ENCODE measurements at regions not wholly inside any gene's neighbourhood (a gene's known extent, or its start where the extent isn't known, plus 50 kb on each side); places are given as distances from the start of the nearest gene placed in this dataset.

DNA sequence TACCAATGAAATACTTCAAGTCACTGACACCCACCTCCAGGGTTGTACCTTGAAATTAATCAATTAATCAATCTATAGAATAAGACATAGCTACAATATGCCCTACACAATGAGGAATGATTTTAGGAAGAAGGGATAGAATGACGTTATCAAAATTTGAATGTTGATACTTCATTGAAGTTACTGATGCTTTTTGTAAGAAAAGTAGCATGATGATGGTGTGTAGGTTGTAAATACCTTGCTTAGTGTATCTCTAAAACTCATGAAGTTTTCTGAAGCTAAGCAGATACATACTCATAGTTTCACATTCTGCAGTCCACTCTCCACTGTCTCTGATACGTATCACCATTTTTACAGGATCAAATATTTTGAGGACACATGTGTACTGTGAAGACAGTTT is 670.4 kb upstream of the GOT2 start:
- TF ChIP-seq EZH2 (IDR thresholded peaks at IDR 0.05; ENCODE audit: low read depth, unreplicated experiment) (no peak), ZNF114 (CRISPR knock-in tag; IDR thresholded peaks at IDR 0.05) (no peak), CREB1 (CRISPR knock-in tag; IDR thresholded peaks at IDR 0.05; ENCODE audit: low read depth) (no peak), JUNB (IDR thresholded peaks at IDR 0.05; ENCODE audit: unreplicated experiment) (no peak), POLR2AphosphoS5 (IDR thresholded peaks at IDR 0.05; ENCODE audit: low read depth) (no peak), EZH2phosphoT487 (IDR thresholded peaks at IDR 0.05; ENCODE audit: unreplicated experiment) (no peak), ZNF331 (CRISPR knock-in tag; IDR thresholded peaks at IDR 0.05; ENCODE audit: low read depth) (no peak), STAT1 (IDR thresholded peaks at IDR 0.05; ENCODE audit: unreplicated experiment) (no peak)
- TF ChIP-seq, protein P1, sequence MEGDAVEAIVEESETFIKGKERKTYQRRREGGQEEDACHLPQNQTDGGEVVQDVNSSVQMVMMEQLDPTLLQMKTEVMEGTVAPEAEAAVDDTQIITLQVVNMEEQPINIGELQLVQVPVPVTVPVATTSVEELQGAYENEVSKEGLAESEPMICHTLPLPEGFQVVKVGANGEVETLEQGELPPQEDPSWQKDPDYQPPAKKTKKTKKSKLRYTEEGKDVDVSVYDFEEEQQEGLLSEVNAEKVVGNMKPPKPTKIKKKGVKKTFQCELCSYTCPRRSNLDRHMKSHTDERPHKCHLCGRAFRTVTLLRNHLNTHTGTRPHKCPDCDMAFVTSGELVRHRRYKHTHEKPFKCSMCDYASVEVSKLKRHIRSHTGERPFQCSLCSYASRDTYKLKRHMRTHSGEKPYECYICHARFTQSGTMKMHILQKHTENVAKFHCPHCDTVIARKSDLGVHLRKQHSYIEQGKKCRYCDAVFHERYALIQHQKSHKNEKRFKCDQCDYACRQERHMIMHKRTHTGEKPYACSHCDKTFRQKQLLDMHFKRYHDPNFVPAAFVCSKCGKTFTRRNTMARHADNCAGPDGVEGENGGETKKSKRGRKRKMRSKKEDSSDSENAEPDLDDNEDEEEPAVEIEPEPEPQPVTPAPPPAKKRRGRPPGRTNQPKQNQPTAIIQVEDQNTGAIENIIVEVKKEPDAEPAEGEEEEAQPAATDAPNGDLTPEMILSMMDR (conservative IDR thresholded peaks at IDR 0.05; ENCODE audit: low read depth in 2 of 2) = no peak
- TF ChIP-seq, protein P2, sequence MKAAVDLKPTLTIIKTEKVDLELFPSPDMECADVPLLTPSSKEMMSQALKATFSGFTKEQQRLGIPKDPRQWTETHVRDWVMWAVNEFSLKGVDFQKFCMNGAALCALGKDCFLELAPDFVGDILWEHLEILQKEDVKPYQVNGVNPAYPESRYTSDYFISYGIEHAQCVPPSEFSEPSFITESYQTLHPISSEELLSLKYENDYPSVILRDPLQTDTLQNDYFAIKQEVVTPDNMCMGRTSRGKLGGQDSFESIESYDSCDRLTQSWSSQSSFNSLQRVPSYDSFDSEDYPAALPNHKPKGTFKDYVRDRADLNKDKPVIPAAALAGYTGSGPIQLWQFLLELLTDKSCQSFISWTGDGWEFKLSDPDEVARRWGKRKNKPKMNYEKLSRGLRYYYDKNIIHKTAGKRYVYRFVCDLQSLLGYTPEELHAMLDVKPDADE (IDR thresholded peaks at IDR 0.05) = no peak
- TF ChIP-seq, protein P3, sequence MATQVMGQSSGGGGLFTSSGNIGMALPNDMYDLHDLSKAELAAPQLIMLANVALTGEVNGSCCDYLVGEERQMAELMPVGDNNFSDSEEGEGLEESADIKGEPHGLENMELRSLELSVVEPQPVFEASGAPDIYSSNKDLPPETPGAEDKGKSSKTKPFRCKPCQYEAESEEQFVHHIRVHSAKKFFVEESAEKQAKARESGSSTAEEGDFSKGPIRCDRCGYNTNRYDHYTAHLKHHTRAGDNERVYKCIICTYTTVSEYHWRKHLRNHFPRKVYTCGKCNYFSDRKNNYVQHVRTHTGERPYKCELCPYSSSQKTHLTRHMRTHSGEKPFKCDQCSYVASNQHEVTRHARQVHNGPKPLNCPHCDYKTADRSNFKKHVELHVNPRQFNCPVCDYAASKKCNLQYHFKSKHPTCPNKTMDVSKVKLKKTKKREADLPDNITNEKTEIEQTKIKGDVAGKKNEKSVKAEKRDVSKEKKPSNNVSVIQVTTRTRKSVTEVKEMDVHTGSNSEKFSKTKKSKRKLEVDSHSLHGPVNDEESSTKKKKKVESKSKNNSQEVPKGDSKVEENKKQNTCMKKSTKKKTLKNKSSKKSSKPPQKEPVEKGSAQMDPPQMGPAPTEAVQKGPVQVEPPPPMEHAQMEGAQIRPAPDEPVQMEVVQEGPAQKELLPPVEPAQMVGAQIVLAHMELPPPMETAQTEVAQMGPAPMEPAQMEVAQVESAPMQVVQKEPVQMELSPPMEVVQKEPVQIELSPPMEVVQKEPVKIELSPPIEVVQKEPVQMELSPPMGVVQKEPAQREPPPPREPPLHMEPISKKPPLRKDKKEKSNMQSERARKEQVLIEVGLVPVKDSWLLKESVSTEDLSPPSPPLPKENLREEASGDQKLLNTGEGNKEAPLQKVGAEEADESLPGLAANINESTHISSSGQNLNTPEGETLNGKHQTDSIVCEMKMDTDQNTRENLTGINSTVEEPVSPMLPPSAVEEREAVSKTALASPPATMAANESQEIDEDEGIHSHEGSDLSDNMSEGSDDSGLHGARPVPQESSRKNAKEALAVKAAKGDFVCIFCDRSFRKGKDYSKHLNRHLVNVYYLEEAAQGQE (IDR thresholded peaks at IDR 0.05; ENCODE audit: unreplicated experiment) = no peak
- TF ChIP-seq, protein P4, sequence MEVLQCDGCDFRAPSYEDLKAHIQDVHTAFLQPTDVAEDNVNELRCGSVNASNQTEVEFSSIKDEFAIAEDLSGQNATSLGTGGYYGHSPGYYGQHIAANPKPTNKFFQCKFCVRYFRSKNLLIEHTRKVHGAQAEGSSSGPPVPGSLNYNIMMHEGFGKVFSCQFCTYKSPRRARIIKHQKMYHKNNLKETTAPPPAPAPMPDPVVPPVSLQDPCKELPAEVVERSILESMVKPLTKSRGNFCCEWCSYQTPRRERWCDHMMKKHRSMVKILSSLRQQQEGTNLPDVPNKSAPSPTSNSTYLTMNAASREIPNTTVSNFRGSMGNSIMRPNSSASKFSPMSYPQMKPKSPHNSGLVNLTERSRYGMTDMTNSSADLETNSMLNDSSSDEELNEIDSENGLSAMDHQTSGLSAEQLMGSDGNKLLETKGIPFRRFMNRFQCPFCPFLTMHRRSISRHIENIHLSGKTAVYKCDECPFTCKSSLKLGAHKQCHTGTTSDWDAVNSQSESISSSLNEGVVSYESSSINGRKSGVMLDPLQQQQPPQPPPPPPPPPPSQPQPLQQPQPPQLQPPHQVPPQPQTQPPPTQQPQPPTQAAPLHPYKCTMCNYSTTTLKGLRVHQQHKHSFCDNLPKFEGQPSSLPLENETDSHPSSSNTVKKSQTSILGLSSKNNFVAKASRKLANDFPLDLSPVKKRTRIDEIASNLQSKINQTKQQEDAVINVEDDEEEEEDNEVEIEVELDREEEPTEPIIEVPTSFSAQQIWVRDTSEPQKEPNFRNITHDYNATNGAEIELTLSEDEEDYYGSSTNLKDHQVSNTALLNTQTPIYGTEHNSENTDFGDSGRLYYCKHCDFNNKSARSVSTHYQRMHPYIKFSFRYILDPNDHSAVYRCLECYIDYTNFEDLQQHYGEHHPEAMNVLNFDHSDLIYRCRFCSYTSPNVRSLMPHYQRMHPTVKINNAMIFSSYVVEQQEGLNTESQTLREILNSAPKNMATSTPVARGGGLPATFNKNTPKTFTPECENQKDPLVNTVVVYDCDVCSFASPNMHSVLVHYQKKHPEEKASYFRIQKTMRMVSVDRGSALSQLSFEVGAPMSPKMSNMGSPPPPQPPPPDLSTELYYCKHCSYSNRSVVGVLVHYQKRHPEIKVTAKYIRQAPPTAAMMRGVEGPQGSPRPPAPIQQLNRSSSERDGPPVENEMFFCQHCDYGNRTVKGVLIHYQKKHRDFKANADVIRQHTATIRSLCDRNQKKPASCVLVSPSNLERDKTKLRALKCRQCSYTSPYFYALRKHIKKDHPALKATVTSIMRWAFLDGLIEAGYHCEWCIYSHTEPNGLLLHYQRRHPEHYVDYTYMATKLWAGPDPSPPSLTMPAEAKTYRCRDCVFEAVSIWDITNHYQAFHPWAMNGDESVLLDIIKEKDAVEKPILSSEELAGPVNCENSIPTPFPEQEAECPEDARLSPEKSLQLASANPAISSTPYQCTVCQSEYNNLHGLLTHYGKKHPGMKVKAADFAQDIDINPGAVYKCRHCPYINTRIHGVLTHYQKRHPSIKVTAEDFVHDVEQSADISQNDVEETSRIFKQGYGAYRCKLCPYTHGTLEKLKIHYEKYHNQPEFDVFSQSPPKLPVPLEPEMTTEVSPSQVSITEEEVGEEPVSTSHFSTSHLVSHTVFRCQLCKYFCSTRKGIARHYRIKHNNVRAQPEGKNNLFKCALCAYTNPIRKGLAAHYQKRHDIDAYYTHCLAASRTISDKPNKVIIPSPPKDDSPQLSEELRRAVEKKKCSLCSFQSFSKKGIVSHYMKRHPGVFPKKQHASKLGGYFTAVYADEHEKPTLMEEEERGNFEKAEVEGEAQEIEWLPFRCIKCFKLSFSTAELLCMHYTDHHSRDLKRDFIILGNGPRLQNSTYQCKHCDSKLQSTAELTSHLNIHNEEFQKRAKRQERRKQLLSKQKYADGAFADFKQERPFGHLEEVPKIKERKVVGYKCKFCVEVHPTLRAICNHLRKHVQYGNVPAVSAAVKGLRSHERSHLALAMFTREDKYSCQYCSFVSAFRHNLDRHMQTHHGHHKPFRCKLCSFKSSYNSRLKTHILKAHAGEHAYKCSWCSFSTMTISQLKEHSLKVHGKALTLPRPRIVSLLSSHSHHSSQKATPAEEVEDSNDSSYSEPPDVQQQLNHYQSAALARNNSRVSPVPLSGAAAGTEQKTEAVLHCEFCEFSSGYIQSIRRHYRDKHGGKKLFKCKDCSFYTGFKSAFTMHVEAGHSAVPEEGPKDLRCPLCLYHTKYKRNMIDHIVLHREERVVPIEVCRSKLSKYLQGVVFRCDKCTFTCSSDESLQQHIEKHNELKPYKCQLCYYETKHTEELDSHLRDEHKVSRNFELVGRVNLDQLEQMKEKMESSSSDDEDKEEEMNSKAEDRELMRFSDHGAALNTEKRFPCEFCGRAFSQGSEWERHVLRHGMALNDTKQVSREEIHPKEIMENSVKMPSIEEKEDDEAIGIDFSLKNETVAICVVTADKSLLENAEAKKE (CRISPR knock-in tag; IDR thresholded peaks at IDR 0.05) = no peak
